Colon (tissue), 2 donors: ENCODE measurements at regions not wholly inside any gene's neighbourhood (a gene's known extent, or its start where the extent isn't known, plus 50 kb on each side); places are given as distances from the start of the nearest gene placed in this dataset.
A peak's percentile ranks its signal among the peaks of the same experiment; 100 is the strongest.
"Not testable (repeated sequence)": the region's sequence is repeated elsewhere in the genome, so short reads cannot be mapped to it uniquely, and the experiment has no call there.

ENCODE experiments used
- FAIRE-seq: peaks from 2 replicates; lab custom pipeline; 2012; peaks lifted over from hg19 to GRCh38; lab: Jason Lieb, UNC
- donor health status: control.
- donor health status: control.

DNA sequence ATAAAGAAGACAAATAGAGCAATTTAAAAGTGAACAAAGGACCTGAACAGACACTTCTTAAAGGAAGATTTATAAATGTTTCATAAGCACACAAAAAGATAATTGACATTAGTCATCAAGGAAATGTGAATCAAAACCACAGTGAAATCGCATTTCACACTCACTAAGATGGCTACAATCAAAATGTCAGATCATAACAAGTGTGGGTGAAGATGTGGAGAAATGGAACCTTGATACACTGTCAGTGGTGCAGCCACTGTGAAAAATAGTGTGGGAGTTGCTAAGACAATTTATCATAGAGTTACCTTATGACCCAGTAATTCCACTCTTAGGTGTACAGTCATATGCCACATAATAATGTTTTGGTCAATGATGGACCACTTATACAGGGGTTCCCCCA, 54.5 kb upstream of the HTR4 start:
- no peak for FAIRE-seq

DNA sequence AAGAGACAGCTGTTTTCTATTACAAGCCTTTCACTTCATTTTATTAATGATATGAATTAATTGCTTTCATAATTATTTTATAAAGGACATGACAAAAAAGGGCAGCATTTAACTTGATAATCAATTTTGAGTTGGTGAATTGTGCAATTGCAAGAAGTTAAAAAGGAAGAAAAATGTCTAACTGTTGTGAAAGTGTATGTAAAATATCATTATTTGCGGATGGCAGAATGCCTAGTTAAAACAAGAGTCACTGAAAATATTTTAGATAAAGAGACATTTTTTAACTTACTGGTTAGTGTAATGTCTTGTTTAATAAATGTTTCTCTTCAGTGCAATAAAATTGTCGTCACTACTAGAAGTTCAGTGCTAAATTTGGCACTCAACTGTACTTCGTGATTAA, 57.6 kb upstream of the HTR4 start:
- FAIRE-seq, result no peak

DNA sequence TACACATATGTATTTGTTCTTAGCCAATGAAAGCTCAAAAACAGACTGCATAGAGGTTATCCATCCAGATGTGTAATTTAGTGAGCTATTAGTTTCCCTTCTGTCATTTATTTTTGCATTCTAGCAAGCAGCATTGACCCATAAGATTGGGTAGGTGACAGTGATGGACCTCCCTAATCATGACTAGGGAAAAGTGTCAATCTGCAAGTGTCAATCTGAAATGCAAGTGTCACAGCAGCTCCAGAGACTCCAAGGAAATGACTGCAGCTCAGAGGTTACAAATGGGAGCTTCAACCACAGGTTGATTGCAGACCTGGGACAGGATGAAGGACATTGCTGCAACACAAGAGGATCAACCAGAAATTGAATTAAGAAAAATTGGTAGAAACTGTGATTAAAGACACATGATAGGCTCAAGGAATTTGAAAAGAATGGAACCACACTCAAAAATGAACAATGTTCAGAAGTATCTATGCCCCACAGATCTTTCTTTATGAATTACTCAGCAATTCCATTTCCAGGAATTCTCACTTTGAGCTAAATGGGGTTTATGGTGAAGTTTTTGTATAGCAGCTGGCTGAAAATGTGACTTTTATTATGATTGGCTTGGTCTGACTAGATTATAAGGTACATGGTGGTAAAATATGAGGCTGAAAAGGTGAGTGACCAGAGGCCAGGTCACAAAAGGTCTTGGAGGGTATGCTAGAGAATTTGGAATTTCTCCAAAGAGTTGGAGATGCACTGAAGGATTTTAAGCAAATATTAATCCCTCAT, 59.6 kb upstream of the HTR4 start:
- FAIRE-seq, result no peak

DNA sequence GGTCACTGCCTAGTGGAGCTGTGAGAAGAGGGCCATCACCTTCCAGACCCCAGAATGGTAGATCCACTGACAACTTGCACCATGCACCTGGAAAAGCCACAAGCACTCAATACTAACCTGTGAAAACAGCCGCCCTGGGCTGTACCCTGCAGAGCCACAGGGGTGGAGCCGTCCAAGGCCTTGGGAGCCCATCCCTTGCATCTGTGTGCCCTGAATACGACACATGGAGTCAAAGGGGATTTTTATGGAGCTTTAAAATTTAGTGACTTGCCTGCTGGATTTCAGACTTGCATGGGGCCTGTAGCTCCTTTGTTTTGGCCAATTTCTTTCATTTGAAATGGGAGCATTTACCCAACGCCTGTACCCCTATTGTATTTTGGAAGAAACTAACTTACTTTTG, 62.4 kb upstream of the HTR4 start:
- no peak for FAIRE-seq

DNA sequence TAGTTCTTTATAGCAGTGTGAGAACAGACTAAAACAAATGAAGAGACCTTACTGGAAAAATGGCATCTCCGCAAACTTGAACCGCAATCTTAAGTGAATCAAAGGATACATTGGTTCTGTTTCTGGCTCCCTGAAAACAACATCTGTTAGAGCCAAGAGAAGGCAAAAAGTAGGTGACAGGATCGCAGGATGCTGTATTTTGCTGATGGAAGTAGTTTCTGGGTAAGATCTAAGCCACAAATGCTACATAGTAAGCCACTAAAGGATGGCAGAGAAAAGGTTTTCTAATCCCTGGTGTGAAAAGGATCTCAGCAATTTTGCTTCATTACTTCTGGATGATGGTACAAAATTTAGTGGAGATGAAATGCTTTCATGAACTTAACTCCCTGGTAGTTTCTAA, 63.3 kb upstream of the HTR4 start:
- FAIRE-seq, result no peak

DNA sequence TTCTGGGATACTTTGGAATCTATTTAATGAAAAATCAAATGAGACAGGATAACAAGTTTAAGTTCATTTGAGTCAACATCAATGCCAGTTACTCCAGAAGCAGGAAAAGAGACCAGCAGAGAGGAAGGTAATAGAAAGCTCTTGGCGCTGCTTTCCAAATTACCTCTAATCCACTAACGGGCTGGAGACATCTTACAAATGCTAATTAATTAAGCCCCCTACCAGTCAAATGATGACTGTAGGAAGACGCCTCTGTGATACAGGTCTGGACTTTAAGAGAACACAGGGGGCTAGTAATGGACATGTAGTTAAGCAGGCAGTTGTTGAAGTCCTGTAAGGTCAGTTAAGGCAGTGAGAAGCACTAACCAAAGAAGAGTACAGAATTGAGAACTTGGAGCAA, 65.3 kb upstream of the HTR4 start:
- no peak for FAIRE-seq

DNA sequence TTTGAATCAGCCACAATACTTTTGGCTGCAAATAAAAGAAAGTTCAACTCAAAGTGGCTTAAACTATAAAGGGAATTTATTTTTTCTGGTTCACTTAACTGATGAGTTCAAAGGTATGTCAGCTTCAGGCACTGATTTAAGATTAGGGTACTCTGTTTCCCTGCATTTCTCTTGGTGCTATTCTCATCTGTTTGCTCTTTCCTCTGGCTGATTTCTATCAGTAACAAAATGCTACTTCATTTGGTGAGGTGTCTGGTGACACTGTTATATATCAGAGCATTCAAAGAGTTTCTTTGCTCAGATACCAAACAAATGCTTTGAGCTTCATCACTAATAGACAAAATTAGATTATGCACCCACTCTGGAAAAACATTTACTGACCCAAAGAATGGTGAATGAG, 65.9 kb upstream of the HTR4 start:
- FAIRE-seq, result no peak

DNA sequence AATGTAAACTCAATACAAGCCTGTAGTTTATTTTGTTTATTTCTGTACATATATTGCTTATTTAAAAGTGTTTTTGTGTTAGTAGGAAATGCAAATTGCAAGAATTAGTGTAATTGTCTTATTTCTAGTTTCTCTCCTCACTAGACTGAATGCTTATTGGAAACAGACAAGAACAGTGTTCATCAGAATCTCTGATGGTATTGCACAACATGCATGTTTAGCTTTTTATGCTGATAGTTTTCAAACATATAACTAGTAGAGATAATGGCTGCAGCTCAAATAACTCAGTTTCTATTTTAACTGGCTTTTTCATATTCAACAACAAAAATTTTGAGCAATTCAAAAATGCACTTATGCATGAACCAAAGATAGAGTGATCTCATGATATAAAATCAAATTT, 68.8 kb upstream of the HTR4 start:
- no peak for FAIRE-seq

DNA sequence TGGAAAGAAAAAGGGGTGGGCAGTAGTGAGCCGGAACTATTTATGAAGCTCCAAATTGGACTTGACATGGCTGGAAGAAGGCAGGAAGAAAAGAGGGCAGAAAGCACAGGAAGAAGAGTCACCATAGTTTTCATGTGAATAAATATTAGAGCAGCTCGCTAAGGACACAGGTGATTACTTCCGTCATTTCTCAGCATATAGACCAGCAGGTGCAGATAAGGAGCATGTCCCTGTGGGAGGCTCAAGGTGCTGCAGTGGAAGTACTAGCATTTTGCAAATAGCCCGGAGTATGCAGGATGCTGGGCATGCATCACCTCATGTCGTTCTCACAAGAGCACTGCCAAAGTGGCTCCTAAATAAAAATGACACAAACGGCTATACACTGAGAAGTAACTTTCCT, 71.3 kb upstream of the HTR4 start:
- FAIRE-seq, result no peak

DNA sequence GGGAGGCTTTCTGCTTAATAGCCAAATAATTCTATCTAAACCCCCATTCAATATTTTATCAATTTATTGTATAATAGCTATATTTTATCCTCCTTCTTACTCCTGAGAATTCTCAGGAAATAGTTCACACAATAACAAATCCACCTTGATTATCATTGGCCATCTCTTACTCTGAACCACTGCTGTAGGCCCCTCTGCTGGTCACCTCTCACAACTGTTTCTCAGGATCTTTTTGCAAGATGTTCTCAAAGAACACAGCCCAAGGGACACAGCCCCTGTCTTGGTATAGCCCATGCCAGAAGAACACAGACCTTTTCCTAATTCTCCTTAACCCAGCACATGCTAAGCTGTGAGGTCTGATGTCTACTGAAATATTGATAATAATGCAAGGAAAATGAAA, 74.9 kb upstream of the HTR4 start:
- no peak for FAIRE-seq

DNA sequence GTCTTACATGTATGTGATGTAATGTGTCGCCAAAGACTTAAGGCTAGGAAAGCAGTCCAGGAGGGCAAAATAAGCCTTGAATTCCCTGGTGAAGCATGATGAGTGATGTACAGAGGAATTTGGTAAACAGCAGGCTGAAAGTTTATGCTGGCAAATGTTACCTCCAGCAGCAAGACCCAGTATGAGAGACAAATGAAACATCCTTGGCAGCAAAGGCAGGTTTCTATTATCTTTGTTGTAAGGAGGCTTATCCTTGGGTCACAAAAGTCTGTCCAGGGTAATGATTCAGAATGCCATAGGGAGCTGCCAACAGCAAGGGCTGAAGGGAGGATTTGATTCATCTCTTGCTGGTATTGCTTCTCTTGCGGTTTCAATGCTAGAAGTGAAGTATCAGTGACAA, 75.9 kb upstream of the HTR4 start:
- no peak for FAIRE-seq

DNA sequence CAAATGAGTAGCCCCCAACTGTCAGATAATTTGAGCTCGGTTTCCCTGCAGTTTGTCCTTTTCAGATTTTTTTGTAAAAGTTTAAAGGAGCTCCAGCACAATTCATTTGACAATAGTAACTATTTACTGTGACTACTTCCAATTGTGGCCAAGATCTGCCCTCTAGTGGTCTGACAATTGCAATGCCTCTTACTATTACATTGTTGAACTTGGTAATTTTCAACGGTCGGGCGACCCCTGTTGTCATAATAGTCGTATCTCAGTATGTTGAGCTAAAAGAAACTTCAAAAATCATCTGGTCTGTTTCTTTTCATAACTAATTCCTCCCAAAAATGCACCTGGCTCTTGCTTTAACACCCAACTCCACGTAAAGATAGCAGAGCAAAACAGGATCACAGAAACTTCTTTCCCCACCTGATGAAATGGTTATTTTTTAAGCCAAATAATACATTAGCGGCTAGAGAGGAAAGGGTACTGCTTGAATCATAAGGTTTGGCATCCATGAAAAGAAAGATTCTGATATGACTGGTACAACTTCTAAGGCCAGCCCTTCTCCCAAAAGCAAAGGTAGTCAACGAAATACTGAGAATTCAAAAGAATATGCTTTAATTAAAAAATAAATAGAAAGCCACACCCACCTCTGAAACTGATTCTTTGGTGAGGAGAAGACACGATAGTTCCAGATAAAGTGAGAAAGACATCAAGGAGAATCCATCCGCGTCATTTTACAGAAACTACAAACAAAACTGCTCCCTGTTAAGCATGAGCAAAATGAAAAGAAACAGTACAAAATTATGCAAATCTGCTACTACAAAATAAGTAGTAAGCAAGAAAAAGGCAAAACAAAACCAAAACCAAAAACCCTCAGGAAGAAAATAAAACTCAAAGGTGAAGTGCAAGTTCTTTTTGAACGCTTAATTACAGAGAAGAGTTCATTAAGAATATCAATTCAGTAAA, 76.9 kb upstream of the HTR4 start:
- FAIRE-seq, result peak; percentile 33

DNA sequence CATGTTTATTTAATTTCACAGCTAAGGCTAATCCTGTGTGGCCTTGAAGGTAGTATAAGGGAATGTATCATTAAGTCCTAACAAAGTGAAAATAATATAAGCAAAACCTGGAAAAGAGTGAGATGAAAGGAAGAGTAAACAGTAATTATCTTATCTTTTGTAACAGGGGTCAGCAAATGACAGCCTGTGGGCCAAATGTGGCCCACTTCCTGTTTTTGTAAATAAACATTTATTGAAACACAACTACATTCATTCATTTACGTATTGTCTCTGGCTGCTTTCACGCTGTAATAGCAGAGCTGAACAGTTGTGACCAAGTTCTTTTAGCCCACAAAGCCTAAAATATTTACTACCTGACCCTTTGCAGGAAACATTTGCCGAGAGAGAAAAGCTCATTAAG, 78.4 kb upstream of the HTR4 start:
- no peak for FAIRE-seq

DNA sequence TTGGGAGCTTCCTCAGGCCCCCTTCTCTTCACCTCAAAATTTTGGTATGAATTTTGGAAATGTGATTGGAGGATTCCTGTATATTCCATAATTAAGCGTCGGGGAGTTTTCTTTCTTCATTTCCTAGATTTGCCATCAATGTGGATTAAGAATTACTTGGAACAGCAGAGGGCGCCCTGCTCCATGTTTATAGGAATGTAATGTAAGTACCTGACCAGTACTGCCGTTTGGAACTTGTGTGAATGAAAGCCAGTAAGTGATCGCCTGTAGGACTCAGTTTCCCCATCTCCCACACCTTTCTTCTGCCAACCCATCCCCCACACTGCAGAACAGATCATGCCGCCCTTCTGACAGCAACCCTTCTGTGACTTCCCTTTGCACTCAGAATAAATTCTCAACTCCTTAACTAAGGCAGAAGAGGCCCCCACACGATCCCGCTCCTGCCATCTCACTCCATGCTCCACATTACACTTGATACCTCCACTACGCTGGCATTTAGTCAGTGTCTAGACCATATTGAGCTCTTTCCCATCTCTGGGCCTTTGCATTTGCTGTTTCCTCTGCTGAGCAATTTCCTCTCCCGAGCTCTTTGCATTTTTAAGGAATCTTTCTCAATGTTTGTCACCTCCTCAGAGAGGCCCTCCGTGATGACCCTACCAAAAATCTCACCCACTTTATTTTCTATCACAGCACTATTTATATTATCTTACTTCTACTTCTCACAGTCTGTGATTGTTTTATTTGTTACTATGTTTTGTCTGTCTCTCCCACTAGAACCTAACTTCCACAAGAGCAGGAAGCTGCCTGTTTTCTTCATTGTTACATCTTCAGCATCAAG, 79.5 kb upstream of the HTR4 start:
- FAIRE-seq, result no peak

DNA sequence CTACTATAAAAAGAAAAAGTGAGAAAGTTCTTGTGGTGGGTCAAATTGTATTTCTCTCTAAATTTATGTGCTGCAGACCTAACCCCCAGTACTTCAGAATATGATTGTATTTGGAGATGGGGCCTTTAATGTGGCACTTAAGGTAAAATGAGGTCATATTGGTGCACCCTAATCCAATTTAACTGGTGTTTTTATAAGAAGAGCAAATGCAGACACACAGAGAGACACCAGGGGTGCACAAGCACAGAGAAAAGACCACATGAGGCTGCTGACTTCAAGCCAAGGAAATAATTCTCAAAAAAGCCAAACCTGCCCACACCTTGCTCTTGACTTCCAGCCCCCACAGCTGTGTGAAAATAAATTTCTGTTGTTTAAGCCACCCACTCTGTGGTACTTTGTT, 80.2 kb upstream of the HTR4 start:
- no peak for FAIRE-seq

DNA sequence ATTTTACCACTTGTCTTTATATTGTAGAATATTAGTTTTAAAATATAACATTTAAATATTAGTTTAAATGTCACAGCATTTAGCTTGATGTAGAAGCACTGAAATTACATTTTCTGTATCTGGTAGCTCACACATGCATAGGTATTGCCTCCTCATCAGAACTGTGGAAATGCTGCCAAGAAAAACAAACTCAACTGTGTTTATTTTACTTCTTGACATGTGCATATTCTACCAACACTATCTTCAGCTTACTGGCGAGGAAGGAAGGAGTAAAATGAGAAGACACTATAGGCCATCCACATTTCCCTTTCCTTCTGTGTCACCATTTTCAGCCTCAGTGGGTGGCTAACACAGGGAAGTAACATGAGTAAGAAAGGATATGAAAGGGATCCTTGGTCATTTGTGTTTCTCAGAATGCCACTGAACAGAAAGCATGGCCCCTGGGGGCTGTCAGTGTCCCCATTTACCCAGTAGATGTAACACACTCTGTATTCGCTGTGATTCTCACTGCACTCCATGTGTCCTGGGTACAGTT, 81.0 kb upstream of the HTR4 start:
- no peak for FAIRE-seq

DNA sequence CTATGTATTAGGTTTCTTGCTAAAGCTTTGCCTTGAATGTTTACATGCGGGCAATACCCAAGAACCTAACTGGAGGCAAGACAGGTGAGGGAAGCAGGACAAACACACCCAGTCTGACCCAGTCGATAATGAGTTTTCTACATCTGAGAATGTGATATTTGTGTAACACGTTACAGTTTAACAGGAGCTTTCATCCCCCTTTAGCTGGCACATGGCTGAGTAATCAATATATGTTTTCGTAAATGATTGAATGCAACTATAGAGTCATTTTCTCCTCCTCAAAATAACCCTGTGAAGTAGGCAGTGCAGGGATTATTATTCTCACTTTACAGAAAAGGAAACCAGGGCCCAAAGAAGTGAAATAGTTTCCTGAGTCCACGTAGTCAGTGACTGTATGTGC, 84.7 kb upstream of the HTR4 start:
- no peak for FAIRE-seq

DNA sequence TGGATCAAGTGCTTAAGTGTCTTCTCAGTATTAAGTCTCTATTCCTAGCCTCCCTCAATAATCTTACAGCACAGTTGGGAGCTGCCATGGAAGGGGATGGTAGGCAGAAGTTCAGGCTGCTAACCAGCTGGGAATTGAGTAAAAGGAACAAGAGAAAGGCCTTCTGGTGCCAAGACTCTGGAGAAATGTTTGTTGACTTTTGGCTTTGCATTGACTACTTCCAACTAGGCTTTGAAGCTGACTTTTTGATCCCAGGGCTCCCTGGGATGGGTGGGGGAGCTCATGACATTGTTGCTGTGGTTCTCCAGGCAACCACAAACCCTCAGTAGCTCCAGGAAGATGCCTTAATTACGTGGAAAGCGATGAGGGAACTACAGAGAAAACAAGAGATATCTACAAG, 85.2 kb upstream of the HTR4 start:
- FAIRE-seq, result no peak

DNA sequence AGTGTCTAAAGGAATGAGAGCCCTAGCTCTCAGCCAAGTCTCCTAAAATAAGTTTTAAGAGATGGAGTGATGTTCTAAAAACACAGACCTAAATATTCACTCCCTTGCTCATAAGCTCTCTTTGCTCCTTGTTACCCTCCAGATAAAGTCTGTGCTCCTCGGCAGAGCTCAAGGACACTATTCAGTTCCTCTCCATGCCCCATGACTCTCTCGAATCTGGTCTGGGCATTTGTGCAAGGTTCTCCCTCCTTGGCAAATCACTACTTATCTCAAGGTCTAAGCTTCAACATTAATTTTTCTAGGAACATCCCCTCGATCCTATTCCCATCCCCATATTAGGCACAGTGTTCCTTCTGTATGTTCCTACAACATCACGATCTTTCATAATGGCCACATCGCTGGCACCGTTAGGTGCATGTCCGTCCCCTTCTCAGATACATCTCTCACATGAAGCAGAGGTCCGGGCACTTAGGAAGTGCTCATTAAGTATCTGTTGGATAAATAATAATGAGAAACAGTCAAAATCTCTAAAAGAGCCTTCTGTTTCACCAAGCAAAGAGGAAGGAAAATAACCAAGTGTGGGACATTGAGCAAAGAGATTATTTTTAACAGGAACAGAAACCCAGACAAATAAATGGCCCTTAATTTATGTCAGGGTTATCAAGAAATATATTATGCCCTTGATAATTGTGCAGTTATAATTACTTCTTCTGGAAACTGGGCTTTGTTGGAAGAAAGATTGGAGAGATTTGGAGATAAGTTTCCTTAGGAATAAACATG, 85.9 kb upstream of the HTR4 start:
- FAIRE-seq, result no peak

DNA sequence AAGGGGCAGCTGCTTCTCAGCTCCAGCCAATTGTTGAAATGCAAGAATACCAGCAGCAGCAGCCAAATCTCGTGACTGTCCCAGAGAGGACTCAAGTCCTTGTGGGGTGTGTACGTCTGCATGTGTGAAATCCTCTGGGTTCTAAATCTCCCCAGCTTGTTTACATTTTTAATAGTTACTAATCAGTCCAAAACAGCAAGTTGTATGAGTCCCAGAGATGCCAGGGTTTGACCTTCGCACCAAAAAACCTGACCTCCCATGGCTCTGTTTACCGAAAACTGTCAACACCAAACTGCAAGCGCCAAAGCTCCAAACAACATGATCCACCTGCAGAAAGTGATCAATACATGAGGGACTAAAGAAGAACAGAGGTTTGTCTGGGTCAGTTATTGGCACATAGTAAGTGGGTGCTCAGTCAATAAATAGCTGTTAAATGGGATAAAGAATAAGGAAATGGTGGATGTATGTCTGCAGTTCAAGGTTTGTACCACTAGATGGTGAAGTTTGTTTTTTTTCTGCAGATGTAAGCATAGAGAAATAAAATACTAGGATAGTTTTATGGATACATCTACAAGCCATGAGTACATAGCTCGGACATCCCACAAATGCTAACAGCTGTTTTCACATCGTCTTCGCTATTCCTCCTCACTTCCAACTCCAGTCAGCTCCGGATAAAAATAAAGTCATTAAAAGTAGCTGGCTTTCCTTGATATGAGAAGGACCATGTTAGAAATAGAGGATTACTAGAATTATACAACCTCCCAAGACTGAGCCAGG, 85.3 kb upstream of the ADRB2 start:
- FAIRE-seq, result no peak

DNA sequence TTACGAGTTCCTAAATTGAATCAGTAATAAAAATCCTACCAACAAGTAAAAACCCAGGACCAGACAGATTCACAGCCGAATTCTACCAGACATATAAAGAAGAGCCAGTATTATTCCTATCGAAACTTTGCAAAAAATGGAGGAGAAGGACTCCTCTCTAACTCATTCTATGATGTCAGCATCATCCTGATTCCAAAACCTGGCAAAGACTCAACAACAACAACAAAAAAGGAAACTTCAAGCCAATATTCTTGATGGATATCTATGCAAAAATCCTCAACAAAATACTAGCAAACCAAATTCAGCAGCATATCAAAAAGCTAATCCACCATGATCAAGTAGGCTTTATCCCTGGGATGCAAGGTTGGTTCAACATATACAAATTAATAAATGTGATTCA, 84.6 kb upstream of the ADRB2 start:
- FAIRE-seq, result not testable (repeated sequence)
